Heart right ventricle (tissue), 16 donors: ENCODE measurements at regions not wholly inside any gene's neighbourhood (a gene's known extent, or its start where the extent isn't known, plus 50 kb on each side); places are given as distances from the start of the nearest gene placed in this dataset.

Experiments used
- ATAC-seq, 8 donors: fragments of 200-7000 bp; cut with Tn5 transposase; one replicate each; pipeline ENCODE4 v1.9.1; 2020; ENCODE audit warnings: mild to moderate bottlenecking in 8 of 8, moderate library complexity in 8 of 8, moderate number of reproducible peaks in 1 of 8
- DNase-seq, 2 donors: peaks; one replicate each; pipeline ENCODE4 v3.0.0-alpha.2; 2020
- H3K27ac ChIP-seq, 10 donors: fragments of 200-600 bp; sonication (generic) in 2 of 10; one replicate each; pipeline versions ENCODE4 v1.5.0 to v1.8.0; 2020 to 2022; ENCODE audit warnings: mild to moderate bottlenecking in 3 of 10
- H3K27me3 ChIP-seq, 7 donors: fragments of 200-600 bp; one replicate each; pipeline ENCODE4 v1.8.0; 2021 to 2022; ENCODE audit warnings: mild to moderate bottlenecking in 2 of 7
- H3K36me3 ChIP-seq, 9 donors: fragments of 200-600 bp; sonication (generic) in 1 of 9; one replicate each; pipeline versions ENCODE4 v1.5.0 to v1.8.0; 2020 to 2022; ENCODE audit warnings: mild to moderate bottlenecking in 2 of 9
- H3K4me1 ChIP-seq, 9 donors: fragments of 200-600 bp; sonication (generic) in 1 of 9; one replicate each; pipeline versions ENCODE4 v1.5.0 to v1.8.0; 2020 to 2022; ENCODE audit warnings: mild to moderate bottlenecking in 4 of 9
- H3K4me3 ChIP-seq, 10 donors: fragments of 200-600 bp; sonication (generic) in 2 of 10; one replicate each; pipeline versions ENCODE4 v1.5.0 to v1.8.0; 2020 to 2022; ENCODE audit warnings: mild to moderate bottlenecking in 7 of 10, moderate library complexity in 2 of 10
- H3K9me3 ChIP-seq, 11 donors: fragments of 200-600 bp in 10 of 11; sonication (generic) in 2 of 11; one replicate each; pipeline versions ENCODE4 v1.5.0 to v1.8.0; 2013 to 2022; ENCODE audit warnings: mild to moderate bottlenecking in 2 of 11, control low read depth in 1 of 11, moderate library complexity in 1 of 11
- CTCF ChIP-seq, 9 donors: fragments of 200-600 bp; sonication (generic) in 2 of 9; IDR thresholded peaks; one replicate each; pipeline versions ENCODE4 v1.5.0 to v1.8.0; 2021 to 2022; ENCODE audit warnings: antibody characterized with exemption in 9 of 9, mild to moderate bottlenecking in 5 of 9, moderate library complexity in 1 of 9
- WGBS, 2 donors: extraction: QIAGEN DNeasy Blood & Tissue Kit; methylation state at CpG; one replicate each; pipeline ENCODE4 v1.1.7; 2013; ENCODE audit warnings: inconsistent platforms in 1 of 2; 5-methylcytosine and 5-hydroxymethylcytosine counted together
- intact Hi-C, 10 donors: fragments of 100-400 bp; cut with DNase I; formaldehyde crosslinking; loops; one replicate each; pipeline versions ENCODE4 v1.11.1 to v1.14.2; 2022
- donor health status: Arrhythmogenic right ventricular cardiomyopathy.
- donor health status: ischemic (EF 13 %, LVEDD 7.1; RV severe dilation, severe dysfunction).
- donor health status: healthy with polysubstance abuse.
- donor health status: DM: no; HTN: yes; CAD: no.
- donor health status: DM: no; HTN: no; CAD: no.
- donor health status: ischemic (EF 25% LVEDD 6.9; RV normal size, moderate dysfunction).
- donor health status: ischemic (EF 25% LVEDD 5.7; RV mildly dilated, moderate dysfunction).
- donor health status: healthy.
- donor health status: DM: yes; HTN: yes; CAD: no.
- donor health status: Ischemic cardiomyopathy.
- donor health status: ischemic (EF 35%, LVEDD 5.7; RV mildly dilated, moderate dysfunction).
- donor health status: nonischemic (EF 11% LVEDD 7.7; RV severe dilation, severe dysfunction).
- donor health status: DM: yes; HTN: yes; CAD: no.
- donor health status: PGD.
- donor health status: ischemic (EF 29% LVEDD 5.4; RV normal size, mild dysfunction).
- donor health status: nonischemic (EF 23%, LVEDD 6.1; RV moderate dilation, normal function).

DNA sequence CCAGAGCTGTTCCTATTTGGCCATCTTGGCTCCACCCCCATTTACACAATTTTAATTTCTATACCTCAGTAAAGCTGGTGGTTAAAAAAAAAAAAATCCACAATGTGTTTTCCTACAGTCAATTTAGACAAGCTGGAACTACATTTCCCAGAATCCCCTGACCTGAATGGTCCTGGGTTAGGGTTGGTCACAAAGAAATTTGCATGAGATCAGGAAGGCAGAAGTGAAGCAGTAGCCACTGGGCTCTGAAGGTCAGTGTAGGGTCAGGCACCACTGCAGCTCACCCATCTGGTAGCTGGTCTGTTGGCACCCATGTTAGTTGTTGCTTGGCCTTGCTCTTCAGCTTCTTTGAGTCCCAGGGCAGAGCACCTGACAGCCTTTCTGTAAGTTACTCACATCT is 210.7 kb upstream of the API5 start:
- DNase-seq (no peak), ATAC-seq (no peak)
- no peaks in the 10 kb centered on the region for H3K4me1 ChIP-seq
- no peak overlapping the region for H3K4me3 ChIP-seq
- intact Hi-C loops = no loop called here
- H3K36me3 ChIP-seq = no peaks in the 10 kb centered on the region
- TF ChIP-seq CTCF (IDR thresholded peaks at IDR 0.05) = no peak
- peaks cover 0 to 6% (median 0%) of the 10 kb centered on the region in 11 donors for H3K9me3 ChIP-seq
- no peak overlapping the region for H3K27ac ChIP-seq
- H3K27me3 ChIP-seq = no peaks in the 10 kb centered on the region

DNA sequence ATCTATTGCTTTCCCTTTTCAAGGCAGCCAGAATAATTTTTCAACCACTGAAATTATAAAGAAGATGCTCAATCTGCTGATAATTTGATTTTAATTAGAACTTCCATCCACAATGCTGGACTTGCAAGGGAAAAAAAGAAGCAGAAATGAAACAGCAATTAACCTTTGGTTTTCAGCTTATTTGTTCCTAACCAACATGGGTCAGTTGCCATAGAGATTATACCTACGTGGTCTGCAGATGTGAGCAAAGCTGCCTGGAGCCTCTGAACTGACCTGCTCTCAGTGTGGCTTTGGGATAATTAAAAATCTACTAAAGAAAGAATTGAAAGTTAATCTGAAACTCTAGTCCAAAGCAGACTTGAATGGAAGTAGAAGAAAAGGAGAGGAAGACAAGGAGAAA is 195.7 kb upstream of the API5 start:
- no peaks in the 10 kb centered on the region for H3K36me3 ChIP-seq
- H3K27ac ChIP-seq = no peak overlapping the region
- intact Hi-C loops = no loop called here
- no peak for DNase-seq
- no peak for ATAC-seq
- 39 to 55% methylated on average over 1 of the region's 1 CpG for WGBS, 2 donors
- H3K4me3 ChIP-seq = no peak overlapping the region
- no peaks in the 10 kb centered on the region for H3K4me1 ChIP-seq
- H3K9me3 ChIP-seq = no peaks in the 10 kb centered on the region
- H3K27me3 ChIP-seq = no peaks in the 10 kb centered on the region
- no peak for TF ChIP-seq CTCF (IDR thresholded peaks at IDR 0.05)

DNA sequence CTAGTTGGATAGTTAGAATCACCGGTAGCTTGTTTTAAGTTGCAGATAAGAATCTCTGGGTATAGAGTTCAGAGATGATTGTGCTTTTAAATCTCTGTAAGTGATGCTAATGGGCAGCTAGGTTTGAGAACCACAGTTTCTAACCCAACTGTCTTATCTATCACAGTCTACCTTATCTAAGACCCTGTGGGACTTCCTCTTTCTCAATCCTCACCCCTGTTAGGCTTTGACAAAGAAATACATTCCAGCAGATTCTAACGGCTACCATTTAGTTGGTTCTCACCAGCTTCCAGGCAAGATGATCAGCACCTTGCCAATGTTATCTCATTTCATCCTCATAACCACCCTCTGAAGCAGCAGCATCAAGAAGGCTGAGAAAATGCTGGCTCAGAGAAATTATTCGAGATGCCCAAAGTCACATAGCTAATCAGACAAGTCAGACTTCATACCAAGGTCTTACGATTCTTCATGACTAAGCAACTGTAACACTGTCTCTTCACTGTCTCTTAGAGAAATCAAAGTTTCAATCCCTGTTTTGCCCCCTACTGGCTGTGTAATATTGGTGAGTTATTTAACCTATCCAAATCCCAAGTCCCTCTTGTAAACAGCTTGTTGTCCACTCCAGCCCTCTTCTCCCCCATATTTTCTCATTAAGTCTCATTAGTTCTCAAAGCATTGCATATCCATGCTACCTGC is 192.4 kb upstream of the API5 start:
- Histone ChIP-seq H3K27ac (no peak overlapping the region), H3K4me3 (no peak overlapping the region), H3K4me1 (peaks cover 0 to 8% (median 0%) of the 10 kb centered on the region in 9 donors), H3K36me3 (no peaks in the 10 kb centered on the region), H3K9me3 (no peaks in the 10 kb centered on the region), H3K27me3 (no peaks in the 10 kb centered on the region)
- no peak for DNase-seq
- 71 to 73% methylated on average over 4 of the region's 4 CpGs for WGBS, 2 donors
- TF ChIP-seq CTCF (IDR thresholded peaks at IDR 0.05) = no peak
- intact Hi-C loops = no loop called here
- no peak for ATAC-seq

- Histone ChIP-seq H3K9me3 (no peaks in the 10 kb centered on the region), H3K4me3 (no peak overlapping the region), H3K4me1 (peaks cover 0 to 8% (median 0%) of the 10 kb centered on the region in 9 donors), H3K36me3 (no peaks in the 10 kb centered on the region), H3K27ac (no peak overlapping the region), H3K27me3 (no peaks in the 10 kb centered on the region)
- no peak for TF ChIP-seq CTCF (IDR thresholded peaks at IDR 0.05)
- ATAC-seq = no peak
- intact Hi-C loops = loop anchor here in 1 of 10 donors (10.0 kb wide), 1 partner anchor 348 kb away; no protein-coding TSS in a partner anchor
- DNase-seq = no peak
- WGBS, 2 donors = 91 to 96% methylated on average over 3 of the region's 3 CpGs
These were observed 189.2 kb upstream of the API5 start for GRCh38 chr11:43122546-43122945.
